ENCODE measurements at regions not wholly inside any gene's neighbourhood (a gene's known extent, or its start where the extent isn't known, plus 50 kb on each side); places are given as distances from the start of the nearest gene placed in this dataset.
A peak's percentile ranks its signal among the peaks of the same experiment; 100 is the strongest.

- peak overlapping the region; percentile 66 for H2AFZ ChIP-seq (ENCODE audit: low read depth, low read length)
- FAIRE-seq (peak; percentile 84), DNase-seq (ENCODE audit: extremely low read depth in 1 of 4, low spot score in 3 of 4) (peak; percentile 43 to 57 (median 52)), ATAC-seq (peak; percentile 50; the same call in 2 of the 3 replicates)
- H3K36me3 ChIP-seq (ENCODE audit: control insufficient read depth, insufficient read depth, low read length) = no peaks in the 10 kb centered on the region
- BruUV-seq (replicated peaks) = no TSS peak
- H3K9me1 ChIP-seq (ENCODE audit: control insufficient read depth, insufficient read depth, low read length) = no peaks in the 10 kb centered on the region
- H3K4me3 ChIP-seq = no peak overlapping the region
- no peak overlapping the region for H3K27ac ChIP-seq (ENCODE audit: extremely low read depth, low read depth, low read length)
- no peaks in the 10 kb centered on the region for H3K27me3 ChIP-seq (ENCODE audit: control insufficient read depth in 2 of 2, insufficient read depth in 2 of 2, low read length in 2 of 2)
- no peak overlapping the region for H3K4me2 ChIP-seq (ENCODE audit: insufficient read depth, low read length)
- ChIA-PET CTCF (ENCODE audit: low intra/inter-chr PET ratio) (interaction anchor here (0.6 to 1.2 kb wide), 4 partner anchors 151 to 382 kb away, joined by 3 to 8 read pairs (median 4); no protein-coding TSS in a partner anchor), POLR2A (interaction anchor here (0.9 to 1.7 kb wide), 4 partner anchors 146 to 249 kb away, joined by 3 to 5 read pairs (median 4); partner anchors contain the start of gene EGLN3)
- H4K20me1 ChIP-seq (replicated peaks; ENCODE audit: control insufficient read depth, insufficient read depth, low read length) = no peaks in the 10 kb centered on the region
- WGBS (ENCODE audit: insufficient coverage, low coverage, missing lambda C conversion rate) = 40% methylated on average over 7 of the region's 8 CpGs
- H3K9me3 ChIP-seq (replicated peaks; ENCODE audit: control insufficient read depth, insufficient read depth, low read depth, low read length) = no peaks in the 10 kb centered on the region; the same call in 1 of the 2 replicates
- intact Hi-C loops (cut with micrococcal nuclease) (loop anchor here (1.0 to 5.0 kb wide), 5 partner anchors 52 to 259 kb away; no protein-coding TSS in a partner anchor), in situ Hi-C loops (cut with MboI) (loop anchor here (10.0 kb wide), 1 partner anchor 264 kb away; no protein-coding TSS in a partner anchor)
- H3K79me2 ChIP-seq (ENCODE audit: control insufficient read depth, insufficient read depth, low read length) = no peaks in the 10 kb centered on the region
- peaks cover 0 to 7% of the 10 kb centered on the region in 2 experiments; a peak in 3 of 5 replicates for H3K4me1 ChIP-seq (replicated peaks in 1 of 2; ENCODE audit: control insufficient read depth in 2 of 2, insufficient read depth in 2 of 2, low read length in 2 of 2)
- no peak overlapping the region for H3K9ac ChIP-seq (ENCODE audit: insufficient read depth in 1 of 2, low read depth in 2 of 2, low read length in 2 of 2)
- TF ChIP-seq ZNF133 (CRISPR knock-in tag; IDR thresholded peaks at IDR 0.05) (no peak), ZNF639 (CRISPR knock-in tag; conservative IDR thresholded peaks at IDR 0.05 in 1 of 2, IDR thresholded peaks at IDR 0.05 in 1 of 2) (no peak), SMC3 (conservative IDR thresholded peaks at IDR 0.05; ENCODE audit: insufficient read depth, low read depth, low read length) (peak; percentile 66), GABPA (tag; conservative IDR thresholded peaks at IDR 0.05; ENCODE audit: low read depth) (no peak), ZNF384 (IDR thresholded peaks at IDR 0.05; ENCODE audit: low read depth, low read length) (no peak), HMG20B (CRISPR knock-in tag; IDR thresholded peaks at IDR 0.05) (no peak), ZNF444 (CRISPR knock-in tag; IDR thresholded peaks at IDR 0.05) (no peak), CBFA2T2 (conservative IDR thresholded peaks at IDR 0.05) (0 out of 2 replicates have a peak, but pooled peaks have one; percentile 18), RFX7 (CRISPR knock-in tag; IDR thresholded peaks at IDR 0.05) (no peak), ID3 (CRISPR knock-in tag; IDR thresholded peaks at IDR 0.05) (no peak), ID3 (tag; IDR thresholded peaks at IDR 0.05) (no peak)
- TF ChIP-seq, protein P1, sequence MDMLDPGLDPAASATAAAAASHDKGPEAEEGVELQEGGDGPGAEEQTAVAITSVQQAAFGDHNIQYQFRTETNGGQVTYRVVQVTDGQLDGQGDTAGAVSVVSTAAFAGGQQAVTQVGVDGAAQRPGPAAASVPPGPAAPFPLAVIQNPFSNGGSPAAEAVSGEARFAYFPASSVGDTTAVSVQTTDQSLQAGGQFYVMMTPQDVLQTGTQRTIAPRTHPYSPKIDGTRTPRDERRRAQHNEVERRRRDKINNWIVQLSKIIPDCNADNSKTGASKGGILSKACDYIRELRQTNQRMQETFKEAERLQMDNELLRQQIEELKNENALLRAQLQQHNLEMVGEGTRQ (CRISPR knock-in tag; IDR thresholded peaks at IDR 0.05) = peak; percentile 75
These were observed 147.4 kb upstream of the EGLN3 start for GRCh38 chr14:34098045-34098984.

Data from K562 (cell line).